DMS153 treated with DMSO at 0.1 percent for 48 hours (cell line): ENCODE measurements at regions not wholly inside any gene's neighbourhood (a gene's known extent, or its start where the extent isn't known, plus 50 kb on each side); places are given as distances from the start of the nearest gene placed in this dataset.
A peak's percentile ranks its signal among the peaks of the same experiment; 100 is the strongest.

Experiments
- DNase-seq: peaks from one replicate; lab custom pipeline; 2025; ENCODE audit not compliant: unreplicated experiment; lab: John Stamatoyannopoulos, UW

DNA sequence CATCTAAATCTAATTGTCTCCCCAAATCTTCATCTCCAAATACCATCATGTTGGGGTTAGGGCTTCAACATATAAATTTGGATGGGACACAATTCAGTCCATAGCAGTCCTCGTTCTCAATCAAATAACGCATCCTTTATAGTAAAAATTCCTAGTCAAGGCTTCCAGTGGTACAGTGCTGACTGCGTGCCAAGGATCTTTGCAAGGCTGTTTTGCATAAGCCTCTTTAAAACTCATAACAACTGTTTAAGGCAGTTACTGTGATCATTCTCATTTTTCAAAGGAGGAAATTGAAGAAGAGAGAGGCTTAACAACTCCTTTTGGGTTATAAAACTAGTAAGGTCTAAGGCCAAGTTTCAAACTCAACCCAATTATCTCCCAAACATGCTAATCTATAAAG is 666.9 kb downstream of the NYAP2 start:
- no peak for DNase-seq

GRCh38 chr2:226064932-226065570 is 665.5 kb downstream of the NYAP2 start:
- no peak for DNase-seq

DNA sequence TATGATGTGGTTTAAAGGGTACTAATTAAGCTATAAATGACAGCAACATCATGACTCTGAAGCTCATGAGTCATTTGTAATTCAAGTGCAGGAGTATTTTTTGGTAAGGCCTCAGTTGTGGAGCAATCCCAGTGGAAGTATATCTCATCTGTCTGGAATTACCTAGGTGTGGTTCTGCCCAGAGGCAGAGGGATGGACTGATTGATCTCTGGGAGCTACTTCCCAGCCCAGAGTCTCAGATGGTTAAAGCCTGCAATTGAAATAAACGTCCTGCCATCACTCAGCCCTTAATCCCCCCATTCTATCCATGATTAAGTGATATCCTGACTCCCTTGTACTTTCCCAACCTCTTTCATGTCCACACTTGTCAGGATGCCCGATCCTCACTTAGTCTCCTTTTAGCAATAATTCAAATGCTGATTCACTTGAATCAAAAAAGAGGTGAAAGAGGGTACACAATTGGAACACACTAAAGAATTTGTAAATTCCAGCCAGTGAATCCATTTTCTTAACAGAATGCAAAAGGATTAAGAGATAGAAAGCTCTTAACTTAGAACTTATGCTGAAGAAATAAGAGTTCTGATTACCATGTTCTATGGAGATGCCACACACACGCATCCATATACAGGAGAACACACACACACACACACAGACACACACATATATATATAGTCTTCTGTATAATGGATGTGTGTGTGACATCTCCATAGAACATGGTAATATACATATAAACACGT is 664.4 kb downstream of the NYAP2 start:
- DNase-seq = no peak

DNA sequence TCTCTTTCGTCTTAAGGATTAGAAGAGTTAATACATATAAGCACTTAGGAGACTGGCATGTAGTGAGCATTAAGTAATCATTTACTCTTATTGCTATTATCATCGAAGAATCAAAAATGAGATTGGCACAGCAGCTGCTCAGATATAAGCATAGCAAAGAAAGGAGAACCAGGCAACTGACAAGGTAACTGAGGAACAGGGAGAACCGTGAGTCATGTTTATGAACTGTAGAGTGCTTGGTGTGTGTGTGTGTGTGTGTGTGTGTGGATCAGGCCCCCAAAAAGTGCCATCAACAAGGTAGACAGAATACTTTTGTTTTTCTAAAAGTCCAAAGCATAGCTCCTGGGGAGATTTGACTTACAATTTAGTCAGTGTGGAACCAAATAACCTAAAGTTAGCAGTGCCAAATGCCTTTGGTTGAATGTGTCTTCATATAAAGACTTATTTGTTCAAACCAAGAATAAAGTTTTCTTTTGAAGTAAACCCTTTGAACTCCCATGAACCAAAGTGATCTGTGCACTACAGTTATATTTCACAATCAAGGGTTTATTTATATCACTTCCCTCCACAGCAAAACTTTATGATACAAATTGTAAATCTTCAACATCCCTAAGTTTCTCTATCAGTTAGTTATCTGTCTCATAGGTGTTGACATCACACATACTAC is 660.6 kb downstream of the NYAP2 start:
- no peak for DNase-seq

DNA sequence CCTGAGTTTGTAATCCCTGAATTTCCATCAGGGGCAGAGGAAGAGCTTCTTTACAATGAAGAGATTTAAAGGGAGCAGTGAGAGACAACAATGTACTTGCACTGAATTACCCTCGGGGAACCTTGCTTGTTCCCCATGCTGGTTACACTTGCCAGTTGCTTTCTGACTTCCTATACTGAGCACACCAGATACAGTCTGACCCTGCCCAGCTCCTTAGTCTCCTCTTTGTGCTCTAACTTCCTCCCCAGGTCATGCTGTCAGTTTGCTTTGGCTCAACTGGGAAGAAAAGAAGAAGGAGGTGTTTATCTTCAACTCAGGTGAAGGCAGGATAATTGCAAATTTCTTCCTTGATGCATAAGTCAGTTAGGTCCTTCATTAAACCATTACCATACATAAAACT is 658.4 kb downstream of the NYAP2 start:
- no peak for DNase-seq

GRCh38 chr2:226057365-226057764 is 657.9 kb downstream of the NYAP2 start:
- DNase-seq = no peak

DNA sequence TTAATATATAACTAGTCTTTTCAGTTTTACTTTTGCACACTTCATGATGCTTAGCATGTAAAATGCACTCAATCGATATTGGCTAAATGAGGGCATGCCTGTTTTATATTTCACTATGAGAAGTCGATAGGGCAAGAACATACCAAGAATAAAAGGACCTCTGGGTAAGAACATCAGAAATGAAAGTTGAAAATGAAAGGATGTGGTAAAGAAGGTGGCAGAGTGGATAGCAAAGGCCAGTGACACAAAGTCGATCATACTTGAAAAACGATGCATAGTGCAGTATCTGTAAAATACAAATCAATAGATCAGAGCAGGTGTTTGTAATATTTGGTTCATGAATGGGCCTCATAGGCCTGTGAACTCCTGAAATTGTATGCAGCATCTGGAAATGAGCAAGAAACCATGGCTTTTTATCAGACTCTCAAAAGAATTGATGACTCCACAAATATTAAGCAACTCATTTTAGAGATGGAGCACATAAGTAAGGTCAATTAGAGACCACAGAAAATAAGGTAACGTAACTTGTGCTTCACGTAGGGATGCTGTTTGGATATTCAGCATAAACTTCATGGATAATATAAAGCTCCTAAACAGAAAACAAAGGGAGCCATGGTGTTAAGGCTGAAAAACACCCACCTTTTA is 653.4 kb downstream of the NYAP2 start:
- no peak for DNase-seq

GRCh38 chr2:226050822-226051221 is 651.3 kb downstream of the NYAP2 start:
- no peak for DNase-seq

DNA sequence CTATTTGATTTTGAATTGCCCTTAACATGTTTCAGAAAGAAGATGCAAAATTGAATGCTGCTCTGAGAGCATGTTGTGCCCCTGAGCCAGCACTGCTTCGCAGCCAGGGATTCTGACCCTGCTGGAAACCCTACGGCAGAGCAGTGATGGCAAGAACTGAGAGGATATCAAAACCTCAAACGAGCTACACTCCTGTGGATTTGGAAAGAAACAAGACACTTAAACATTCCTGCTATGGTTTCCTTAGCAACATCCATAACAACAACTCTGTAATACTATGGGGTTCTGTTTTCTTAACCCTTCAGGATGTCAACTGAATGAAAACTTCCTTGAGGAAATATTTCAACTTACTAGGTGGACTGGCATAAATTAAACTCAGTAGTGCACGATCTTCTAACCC is 649.1 kb downstream of the NYAP2 start:
- no peak for DNase-seq

DNA sequence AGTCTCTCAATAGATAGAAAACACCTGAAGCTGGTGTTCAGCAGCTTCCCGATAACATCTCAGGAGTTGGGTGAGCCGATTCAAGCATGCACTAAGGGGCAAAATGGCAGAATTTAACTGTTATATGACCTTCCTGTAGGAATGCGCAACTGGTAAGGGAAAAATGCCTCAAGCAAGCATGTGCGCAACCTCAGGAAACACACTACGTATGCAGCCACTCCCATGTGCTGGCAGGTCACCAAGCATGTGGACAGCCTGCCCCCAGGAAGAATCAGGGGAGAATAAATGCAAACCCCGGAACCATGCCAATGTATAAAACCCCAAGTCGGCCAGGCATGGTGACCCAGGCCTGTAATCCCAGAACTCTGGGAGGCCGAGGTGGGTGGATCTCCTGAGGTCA is 645.6 kb downstream of the NYAP2 start:
- no peak for DNase-seq

- no peak for DNase-seq
Measured at GRCh38 chr2:226040344-226040900, 640.9 kb downstream of the NYAP2 start.

DNA sequence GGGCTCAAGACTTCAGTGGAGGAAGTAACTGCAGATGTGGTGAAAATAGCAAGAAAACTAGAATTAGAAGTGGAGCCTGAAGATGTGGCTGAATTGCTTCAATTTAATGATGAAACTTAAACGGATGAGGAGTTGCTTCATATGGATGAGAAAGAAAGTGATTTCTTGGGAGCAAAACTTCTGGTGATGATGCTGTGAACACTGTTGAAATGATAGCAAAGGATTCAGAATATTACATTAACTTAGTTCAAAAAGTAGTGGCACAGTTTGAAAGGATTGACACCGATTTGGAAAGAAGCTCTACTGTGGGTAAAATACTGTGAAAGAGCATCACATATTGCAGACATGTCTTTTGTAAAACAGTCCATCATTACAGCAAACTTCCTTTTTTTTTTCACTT is 638.0 kb downstream of the NYAP2 start:
- DNase-seq = no peak

DNA sequence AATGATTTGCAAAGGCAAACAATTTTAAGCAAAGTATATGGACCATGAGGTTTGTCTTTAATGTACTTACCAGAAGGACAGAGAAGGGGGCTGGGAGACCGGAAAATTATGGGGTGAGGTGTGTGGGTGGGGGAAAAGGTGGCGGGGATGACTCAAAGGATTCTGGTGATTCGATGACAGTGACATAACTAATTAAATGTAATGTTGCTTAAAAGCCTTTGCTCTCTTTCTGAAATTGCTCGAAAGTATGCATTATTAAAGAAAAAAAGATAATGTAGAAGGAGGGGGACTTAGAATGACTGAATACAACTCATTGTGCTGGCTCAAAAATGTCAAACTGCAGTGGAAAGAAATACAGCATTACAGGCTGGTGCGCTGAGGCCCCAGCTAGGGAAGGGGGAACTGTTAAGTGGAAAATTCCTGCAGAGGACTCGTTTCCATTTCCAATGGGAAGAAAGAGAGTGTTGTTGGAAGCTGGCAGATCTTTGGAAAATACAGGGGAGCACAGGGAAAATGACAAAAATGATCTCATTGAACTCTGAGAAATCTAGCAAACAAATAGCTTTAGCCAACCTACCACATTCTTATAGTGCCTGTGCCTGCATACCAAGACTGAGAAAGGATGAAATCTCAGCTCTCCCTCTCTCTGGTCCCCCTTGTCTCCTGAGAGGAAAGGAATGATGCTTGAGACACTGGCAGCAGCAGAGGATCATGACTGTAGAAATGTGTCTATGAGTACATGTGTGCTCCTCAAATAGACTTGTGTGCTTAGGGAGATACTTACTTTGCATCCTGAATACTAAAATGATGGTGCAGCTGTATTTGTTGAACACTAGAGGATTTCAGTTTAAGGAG is 632.4 kb downstream of the NYAP2 start:
- DNase-seq = no peak

GRCh38 chr2:226030788-226031646 is 631.5 kb downstream of the NYAP2 start:
- DNase-seq = no peak

DNA sequence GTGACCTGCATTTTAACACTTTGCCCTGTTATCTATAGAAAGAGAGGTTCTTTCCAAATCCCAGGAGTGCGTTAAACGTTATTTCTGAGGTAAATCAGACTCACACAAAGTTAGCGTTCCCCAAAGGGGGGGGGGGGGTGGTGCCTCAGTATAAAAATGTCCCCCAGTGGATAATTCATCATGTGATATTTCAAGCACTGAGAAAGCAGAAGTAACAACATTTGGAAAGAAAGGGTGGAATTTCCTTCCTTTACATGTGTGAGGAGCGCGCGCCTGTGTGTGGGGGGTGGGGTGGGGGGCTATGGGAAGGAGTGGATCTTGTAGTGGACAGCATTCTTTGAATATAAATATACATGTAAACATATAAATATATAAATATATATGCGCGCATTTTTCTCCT is 630.9 kb downstream of the NYAP2 start:
- DNase-seq = no peak

- no peak for DNase-seq
Measured at GRCh38 chr2:226023946-226024345, 624.4 kb downstream of the NYAP2 start.

GRCh38 chr2:226023383-226023782 is 623.9 kb downstream of the NYAP2 start:
- DNase-seq = peak; percentile 0

- no peak for DNase-seq
Measured at GRCh38 chr2:226020956-226021355, 621.4 kb downstream of the NYAP2 start.

DNA sequence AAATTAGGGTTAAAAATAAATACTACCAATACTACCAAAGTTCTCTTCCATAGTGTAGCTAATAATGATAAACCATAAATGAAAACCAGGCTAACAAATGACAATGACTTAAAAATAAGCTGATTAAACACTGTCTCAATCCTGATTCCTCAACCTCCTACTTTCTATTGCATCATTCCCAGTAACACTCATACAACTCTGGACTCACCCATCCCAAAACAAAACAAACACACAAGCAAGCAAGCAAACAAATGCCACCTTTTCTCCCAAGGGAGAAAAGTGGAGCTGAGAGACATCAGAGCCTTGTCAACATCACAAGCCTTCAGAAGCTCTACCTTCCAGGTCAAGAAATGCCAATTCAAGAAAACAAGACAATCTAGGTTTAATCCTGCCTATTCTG is 620.7 kb downstream of the NYAP2 start:
- no peak for DNase-seq

DNA sequence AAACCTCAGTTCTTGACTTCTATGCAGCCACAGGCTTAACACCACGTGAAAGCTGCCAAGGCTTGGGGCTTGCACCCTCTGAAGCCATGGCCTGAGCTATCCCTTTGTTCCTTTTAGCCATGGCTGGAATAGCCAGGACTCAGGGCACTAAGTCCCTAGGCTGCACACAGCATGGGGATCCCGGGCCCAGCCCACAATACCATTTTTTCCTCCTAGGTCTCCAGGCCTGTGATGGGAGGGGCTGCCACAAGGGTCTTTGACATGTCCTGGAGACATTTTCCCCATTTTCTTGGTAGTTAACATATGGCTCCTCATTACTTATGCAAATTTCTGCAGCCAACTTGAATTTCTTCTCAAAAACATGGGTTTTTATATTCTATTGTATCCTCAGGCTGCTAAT is 619.1 kb downstream of the NYAP2 start:
- DNase-seq = no peak
